ENCODE measurements at regions not wholly inside any gene's neighbourhood (a gene's known extent, or its start where the extent isn't known, plus 50 kb on each side); places are given as distances from the start of the nearest gene placed in this dataset.

DNA sequence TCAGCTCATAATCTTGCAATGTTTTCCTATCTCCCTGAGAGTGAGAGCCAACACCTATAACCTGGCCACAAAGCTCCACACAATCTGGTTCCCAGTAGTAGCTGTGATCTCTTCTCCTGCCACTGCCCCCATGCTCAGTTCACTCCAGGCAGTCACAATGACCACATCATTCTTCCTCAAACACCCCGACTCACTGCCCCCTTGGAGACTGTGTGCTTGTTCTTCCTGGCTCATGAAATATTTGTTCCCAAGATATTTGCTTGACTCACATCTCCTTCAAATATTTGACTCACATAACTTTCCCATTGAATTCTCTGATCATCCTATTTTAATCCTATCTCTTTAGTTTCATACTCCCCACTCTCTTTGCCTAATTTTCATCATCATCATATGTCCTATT is 173.7 kb downstream of the AREG start:
- TF ChIP-seq CTCF (IDR thresholded peaks at IDR 0.05) (no peak), POLR2A (IDR thresholded peaks at IDR 0.05) (no peak)

Data from heart left ventricle (tissue), 13 donors.